NOMO-1 treated with DMSO at 0.1 percent for 48 hours (cell line): ENCODE measurements at regions not wholly inside any gene's neighbourhood (a gene's known extent, or its start where the extent isn't known, plus 50 kb on each side); places are given as distances from the start of the nearest gene placed in this dataset.
A peak's percentile ranks its signal among the peaks of the same experiment; 100 is the strongest.

Source experiments
- DNase-seq: peaks from one replicate; lab custom pipeline; 2025; ENCODE audit not compliant: unreplicated experiment; lab: John Stamatoyannopoulos, UW

- no peak for DNase-seq
Measured at GRCh38 chr19:30792561-30793505, 420.6 kb downstream of the ZNF536 start.

DNA sequence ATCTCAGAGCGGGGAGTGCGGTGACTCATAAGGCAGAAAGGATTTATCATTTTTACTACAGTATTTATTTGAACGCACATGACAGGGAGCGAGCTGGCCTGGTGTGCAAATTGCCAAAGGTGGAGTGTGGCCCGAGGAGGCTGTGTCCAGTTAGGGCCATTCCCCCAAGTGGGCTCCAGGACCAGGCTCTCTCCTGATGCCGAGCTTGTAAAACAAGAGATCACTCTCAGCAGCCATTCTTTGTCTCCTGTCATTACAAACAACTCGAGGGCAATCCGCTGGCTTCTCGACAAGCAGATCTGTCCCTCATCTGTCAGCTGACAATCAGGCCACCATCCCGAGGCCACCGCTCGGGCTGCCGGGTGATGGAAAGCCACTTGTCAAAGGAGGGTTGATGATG is 418.9 kb downstream of the ZNF536 start:
- no peak for DNase-seq

GRCh38 chr19:30790056-30790680 is 418.0 kb downstream of the ZNF536 start:
- peak; percentile 45 for DNase-seq

- no peak for DNase-seq
Measured at GRCh38 chr19:30788105-30788765, 416.1 kb downstream of the ZNF536 start.

DNA sequence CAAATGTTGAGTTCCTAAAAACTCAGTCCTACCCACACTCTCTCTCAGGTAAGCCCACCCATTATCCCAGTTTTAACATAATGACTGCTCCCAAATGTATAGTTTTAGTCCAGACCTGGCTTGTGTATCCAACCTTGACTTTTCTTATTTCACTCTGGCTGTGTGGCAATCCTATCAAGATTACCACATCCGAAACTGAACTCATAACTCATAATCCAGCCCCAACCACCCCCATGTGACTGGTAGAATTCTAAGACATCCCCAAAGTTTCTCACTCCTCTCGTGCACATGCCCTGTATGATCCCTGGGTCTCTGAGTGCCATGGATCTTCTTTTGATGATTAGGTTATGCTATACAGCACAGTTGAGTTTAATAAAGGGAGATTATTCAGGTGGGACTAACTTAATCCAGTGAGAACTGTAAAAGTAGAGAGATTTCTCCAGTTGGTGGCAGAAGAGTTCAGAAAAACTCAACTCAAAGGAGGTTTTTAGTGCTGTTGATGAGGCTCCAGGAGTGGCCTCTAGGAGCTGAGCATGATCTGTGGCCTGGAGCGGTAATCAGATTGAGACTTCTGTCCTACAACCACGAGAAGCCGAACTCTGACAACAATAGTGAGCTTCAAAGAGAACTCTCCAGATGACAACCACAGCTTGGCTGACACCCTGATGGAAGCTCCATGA is 413.4 kb downstream of the ZNF536 start:
- DNase-seq: peak; percentile 42

GRCh38 chr19:30784850-30785457 is 412.8 kb downstream of the ZNF536 start:
- DNase-seq: peak; percentile 56

- no peak for DNase-seq
Measured at GRCh38 chr19:30783936-30784335, 411.8 kb downstream of the ZNF536 start.

DNA sequence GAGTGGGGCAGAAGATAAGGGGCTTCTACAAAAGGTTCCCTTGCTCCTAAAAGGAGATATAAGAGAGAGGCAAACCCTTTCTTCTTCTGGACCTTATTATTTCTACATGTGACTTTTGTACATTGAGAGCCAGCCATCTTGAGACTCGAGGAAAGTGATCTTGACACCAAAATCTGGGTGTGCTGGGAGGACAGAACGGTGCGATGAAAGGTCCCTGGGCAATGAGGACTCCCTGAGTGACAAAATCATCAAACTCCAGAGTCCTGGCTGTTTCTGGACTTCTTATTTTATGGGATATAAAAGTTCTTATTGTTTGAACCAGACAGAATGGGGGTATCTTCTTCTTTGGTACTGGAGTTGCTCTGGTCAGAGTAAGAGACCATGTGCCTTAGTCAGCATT is 411.0 kb downstream of the ZNF536 start:
- DNase-seq: no peak

DNA sequence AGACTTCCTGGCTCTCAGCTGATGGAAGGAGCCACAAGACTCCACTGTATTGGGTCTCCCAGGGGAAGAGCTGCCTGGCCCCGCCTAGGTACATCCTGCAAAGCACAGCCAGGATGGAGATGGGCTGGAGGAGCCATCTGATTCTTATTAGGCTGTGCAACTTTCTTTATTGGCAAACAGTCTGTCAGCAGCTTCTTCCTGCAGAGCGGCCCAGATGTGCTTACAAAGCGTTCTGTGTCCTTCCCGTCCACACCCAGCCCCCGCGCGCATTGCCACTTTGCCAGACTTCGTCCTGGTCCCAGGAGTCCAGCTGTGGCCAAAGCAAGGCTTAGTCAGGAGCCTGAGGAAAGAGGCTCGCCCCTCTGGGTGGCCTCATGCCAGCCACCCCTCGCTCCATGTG is 409.3 kb downstream of the ZNF536 start:
- DNase-seq: no peak

DNA sequence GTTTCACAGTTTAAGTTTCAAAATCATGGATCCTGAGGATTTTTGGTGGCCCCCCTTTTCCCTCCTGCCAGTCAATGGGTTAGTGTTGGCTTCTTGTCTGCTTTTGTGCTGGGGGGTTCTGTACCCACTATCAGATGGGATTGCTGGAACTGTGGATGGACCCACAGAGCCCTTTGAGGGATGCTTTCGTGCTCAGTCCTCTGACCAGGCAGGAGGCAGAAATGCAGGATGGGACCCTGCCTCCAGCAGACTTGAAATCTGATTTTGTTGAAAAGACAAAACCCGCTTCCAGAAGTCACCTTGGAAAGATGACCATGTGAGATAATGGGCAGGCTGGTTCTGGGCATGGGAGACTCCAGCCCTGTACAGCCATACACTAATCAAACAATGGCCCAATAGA is 408.9 kb downstream of the ZNF536 start:
- DNase-seq: no peak

DNA sequence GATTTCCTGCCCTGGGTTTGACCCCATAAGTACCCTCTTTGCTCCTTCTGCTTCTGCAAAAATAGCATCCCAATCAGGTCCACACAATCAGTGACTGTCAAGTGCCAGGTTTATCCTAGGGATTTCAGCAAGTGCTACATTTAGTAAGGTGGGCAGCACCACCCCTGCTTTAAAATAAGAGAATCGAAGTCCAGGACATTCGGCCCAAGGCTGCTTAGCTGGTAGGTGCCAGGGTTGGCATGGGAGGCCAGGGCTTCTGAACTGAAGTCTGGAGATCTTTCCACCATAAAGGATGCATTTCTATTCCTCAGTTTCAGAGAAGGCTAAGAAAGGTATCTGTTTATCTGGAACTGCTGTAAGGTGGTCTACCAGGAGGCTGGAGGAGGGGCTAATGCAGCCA is 408.3 kb downstream of the ZNF536 start:
- DNase-seq: no peak

GRCh38 chr19:30780032-30780431 is 407.8 kb downstream of the ZNF536 start:
- DNase-seq: no peak

GRCh38 chr19:30778961-30779715 is 407.0 kb downstream of the ZNF536 start:
- DNase-seq: no peak

- no peak for DNase-seq
Measured at GRCh38 chr19:30778061-30778460, 405.9 kb downstream of the ZNF536 start.

DNA sequence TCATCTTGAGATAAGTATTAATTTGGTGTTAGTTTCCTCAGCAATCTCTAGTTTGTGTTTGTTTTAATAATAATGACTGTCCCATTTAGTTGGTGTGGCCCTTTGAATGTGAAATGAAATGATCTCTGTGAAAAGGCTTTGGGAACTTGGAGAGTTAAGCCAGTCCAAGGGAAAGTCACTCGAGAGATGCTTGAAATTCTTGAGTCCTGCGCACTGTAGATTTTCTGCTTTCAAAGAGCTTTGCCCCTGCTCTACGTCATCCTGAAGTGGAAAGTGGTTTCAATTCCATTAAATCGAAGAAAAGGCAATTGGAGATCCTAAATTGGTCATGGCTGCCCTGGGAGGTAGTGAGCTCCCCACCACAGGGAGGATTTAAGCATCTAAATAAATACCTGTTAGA is 403.8 kb downstream of the ZNF536 start:
- DNase-seq: no peak

DNA sequence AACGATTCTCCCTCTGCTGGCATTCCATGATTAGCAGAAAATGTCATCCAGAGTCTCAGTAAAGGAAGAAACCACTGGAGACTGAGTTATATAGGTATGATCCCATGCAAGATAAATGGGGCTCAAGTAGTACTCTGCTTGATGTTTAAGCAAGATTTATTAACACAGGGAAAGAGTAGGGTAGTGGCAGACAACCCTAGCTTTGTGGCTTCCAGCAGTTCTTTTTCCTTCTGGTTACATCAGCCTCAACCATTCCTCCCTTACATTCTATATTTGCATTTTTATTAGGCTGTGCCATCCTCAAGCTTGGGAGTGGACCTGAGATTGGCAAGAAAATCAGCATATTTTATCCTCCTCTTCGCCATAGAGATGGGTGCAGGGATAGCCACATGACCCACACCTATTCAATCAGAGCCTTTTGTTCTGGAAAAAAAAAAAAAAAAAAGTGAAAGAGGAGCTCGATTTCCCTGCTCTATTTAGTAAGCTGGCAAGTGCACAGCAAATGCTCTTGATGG is 402.1 kb downstream of the ZNF536 start:
- DNase-seq: no peak

- DNase-seq: no peak
Measured at GRCh38 chr19:30762651-30763050, 390.5 kb downstream of the ZNF536 start.

- DNase-seq: no peak
Measured at GRCh38 chr19:30760014-30760413, 387.8 kb downstream of the ZNF536 start.

- no peak for DNase-seq
Measured at GRCh38 chr19:30757837-30758617, 385.8 kb downstream of the ZNF536 start.
